Right cardiac atrium (tissue), 5 donors: ENCODE measurements at regions not wholly inside any gene's neighbourhood (a gene's known extent, or its start where the extent isn't known, plus 50 kb on each side); places are given as distances from the start of the nearest gene placed in this dataset.
"Not testable (repeated sequence)": the region's sequence is repeated elsewhere in the genome, so short reads cannot be mapped to it uniquely, and the experiment has no call there.

Source experiments
- ATAC-seq, 2 donors: fragments of 200-7000 bp; cut with Tn5 transposase; one replicate each; pipeline versions ENCODE4 v1.8.0 to v1.9.1; 2020; ENCODE audit warnings: moderate library complexity in 2 of 2, mild to moderate bottlenecking in 1 of 2
- DNase-seq, 3 donors: peaks; one replicate each; pipeline ENCODE4 v3.0.0-alpha.2; 2020
- H3K27ac ChIP-seq: one replicate; pipeline ENCODE4 v1.5.1; 2013; ENCODE audit warnings: mild to moderate bottlenecking, low read length, control low read depth, moderate library complexity
- H3K27me3 ChIP-seq: one replicate; pipeline ENCODE4 v1.6.1; 2013; ENCODE audit not compliant: control insufficient read depth, insufficient read depth
- H3K4me1 ChIP-seq: one replicate; pipeline ENCODE4 v1.6.1; 2013; ENCODE audit warnings: low read length; ENCODE audit not compliant: control insufficient read depth, insufficient read depth
- H3K4me3 ChIP-seq: one replicate; pipeline ENCODE4 v1.5.1; 2013; ENCODE audit warnings: low read length, control low read depth
- H3K9me3 ChIP-seq: one replicate; pipeline ENCODE4 v1.6.1; 2013; ENCODE audit warnings: low read length; ENCODE audit not compliant: control insufficient read depth
- WGBS: extraction: QIAGEN DNeasy Blood & Tissue Kit; methylation state at CpG from one replicate; pipeline ENCODE4 v1.1.7; 2013; 5-methylcytosine and 5-hydroxymethylcytosine counted together
- intact Hi-C, 4 donors: fragments of 100-400 bp; cut with DNase I; formaldehyde crosslinking; loops; one replicate each; pipeline versions ENCODE4 v1.11.0 to v1.14.0; 2022 to 2023
- donor health status: healthy with polysubstance abuse.
- donor health status: DM: no; HTN: yes; CAD: no.
- donor health status: DM: no; HTN: no; CAD: no.
- donor health status: DM: no; HTN: yes; CAD: no; lungs with severe emphysema.
- donor health status: DM: yes; HTN: yes; CAD: no.

DNA sequence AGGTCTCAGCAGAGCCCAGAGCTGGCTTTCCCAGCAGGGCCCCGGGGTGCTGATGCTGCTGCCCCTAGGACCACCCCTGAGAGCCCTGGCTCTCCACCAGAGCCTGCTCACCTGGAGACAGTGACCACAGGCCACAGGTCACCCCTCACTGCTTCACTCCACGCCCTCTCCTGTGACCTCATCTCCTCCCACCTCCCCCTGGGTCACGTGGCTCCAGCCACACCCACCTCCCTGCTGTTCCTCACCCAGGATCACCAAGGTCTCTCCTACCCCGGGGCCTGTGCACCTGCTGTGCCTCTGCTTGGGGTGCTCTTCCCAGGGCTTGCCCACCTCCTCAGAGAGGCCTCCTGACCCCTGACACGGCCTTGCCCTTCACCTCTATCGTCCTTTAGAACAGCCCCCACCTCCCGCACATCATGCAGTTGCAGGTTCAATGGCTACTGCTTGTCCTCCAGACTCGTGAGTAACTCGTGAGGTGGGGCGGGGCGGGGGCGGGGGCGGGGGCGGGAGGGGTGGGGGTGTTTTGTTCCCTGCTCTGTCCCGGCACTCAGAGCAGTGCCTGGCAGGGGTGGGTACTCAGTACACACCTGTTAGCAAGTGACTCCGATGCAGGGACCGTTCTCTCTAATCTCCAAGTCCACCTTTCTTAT is 468.0 kb downstream of the PREX1 start:
- Histone ChIP-seq H3K9me3 (no peaks in the 10 kb centered on the region), H3K27me3 (no peaks in the 10 kb centered on the region), H3K4me3 (no peak overlapping the region), H3K27ac (no peak overlapping the region), H3K4me1 (no peaks in the 10 kb centered on the region)
- WGBS: 60% methylated on average over 17 of the region's 17 CpGs
- DNase-seq: no peak
- ATAC-seq: peak in 1 of 2 donors; percentile 36
- intact Hi-C loops: no loop called here

DNA sequence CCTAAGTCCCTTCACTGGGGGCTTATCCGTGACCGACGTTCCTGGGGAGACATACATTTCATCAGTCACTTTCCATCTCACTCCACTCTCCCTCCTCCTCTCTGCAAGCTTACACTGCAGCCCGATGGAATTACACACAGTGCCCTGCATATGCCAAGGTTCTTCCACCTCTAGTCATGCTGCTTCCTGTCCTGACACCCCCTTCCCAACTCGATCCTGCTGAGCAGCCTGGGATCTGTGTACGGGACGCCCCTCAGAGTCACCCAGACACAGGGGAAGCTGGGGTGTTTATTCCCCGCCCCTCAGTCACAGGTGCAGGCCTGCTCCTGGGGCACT is 468.8 kb downstream of the PREX1 start:
- H3K9me3 ChIP-seq, H3K27ac ChIP-seq, H3K4me1 ChIP-seq, intact Hi-C loops, ATAC-seq, H3K27me3 ChIP-seq, DNase-seq, H3K4me3 ChIP-seq: not testable (repeated sequence)
- 64% methylated on average over 8 of the region's 8 CpGs for WGBS

DNA sequence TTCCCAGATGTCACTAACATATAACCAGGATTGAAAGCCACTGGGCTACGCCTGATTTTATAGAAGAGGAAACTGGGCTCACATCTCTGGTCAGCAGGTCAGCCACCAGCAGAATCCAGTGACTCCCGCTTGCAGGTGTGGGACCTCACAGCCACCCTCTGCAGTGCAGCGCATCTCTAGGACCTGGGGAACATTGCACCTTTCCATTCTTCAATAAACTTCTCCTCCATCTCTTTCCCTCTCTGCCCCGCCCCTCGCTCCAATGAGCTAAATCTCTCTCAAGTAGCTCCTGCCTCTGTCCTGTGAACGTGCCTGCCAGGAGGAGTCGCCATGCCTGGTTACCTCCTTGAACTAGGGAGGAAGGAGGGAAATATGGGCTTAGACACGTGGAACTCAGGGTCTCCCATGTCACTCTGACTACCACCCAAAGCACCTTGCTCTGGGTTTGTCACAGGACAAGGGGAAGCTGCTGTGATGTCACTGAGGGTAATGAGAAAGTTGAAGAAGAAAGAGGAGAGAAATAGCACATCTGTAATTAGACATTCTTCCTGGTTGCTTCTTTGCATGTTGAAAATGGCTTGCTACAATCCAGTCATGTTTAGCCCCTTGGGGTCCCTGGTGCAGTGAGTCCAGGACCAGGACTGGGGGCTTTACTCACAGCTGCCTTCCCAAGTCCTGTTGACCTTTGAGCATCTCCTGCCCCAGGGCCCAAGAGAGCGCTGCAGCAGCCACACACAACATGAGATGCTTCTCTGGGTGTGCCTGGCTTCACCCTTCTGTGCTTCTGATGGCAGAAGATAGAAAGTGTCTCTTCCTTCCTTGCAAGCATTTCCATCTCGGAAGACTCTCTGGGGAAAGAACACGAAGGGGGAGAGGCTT is 469.4 kb downstream of the PREX1 start:
- intact Hi-C loops: no loop called here
- 84% methylated on average over 11 of the region's 11 CpGs for WGBS
- Histone ChIP-seq H3K4me1 (no peaks in the 10 kb centered on the region), H3K9me3 (no peaks in the 10 kb centered on the region), H3K27me3 (no peaks in the 10 kb centered on the region), H3K27ac (no peak overlapping the region), H3K4me3 (no peak overlapping the region)
- ATAC-seq (no peak), DNase-seq (no peak)

DNA sequence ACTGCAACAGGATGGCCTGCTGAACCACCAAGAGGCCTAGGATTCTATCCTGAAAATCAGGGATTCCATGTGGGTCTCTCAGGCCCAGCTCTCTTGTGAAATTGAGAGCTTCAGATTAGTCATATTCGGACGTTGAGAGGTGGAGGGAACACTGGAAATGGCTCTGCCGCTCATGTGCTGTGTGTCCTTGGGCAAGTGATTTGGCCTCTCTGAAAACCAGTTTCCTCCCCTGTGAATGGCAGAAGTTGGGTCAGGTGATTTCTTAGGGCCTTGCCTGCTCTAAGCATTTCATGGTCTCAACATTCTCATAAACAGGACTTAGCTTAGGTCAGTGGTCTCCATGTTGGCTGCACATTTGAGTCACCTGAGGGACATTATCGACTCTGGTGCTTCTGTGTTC is 470.1 kb downstream of the PREX1 start:
- DNase-seq (no peak), ATAC-seq (no peak)
- H3K4me1 ChIP-seq: no peaks in the 10 kb centered on the region
- intact Hi-C loops: no loop called here
- no peaks in the 10 kb centered on the region for H3K27me3 ChIP-seq
- no peak overlapping the region for H3K4me3 ChIP-seq
- no peak overlapping the region for H3K27ac ChIP-seq
- no peaks in the 10 kb centered on the region for H3K9me3 ChIP-seq
- 90% methylated on average over 4 of the region's 4 CpGs for WGBS

- ATAC-seq (no peak), DNase-seq (no peak)
- no peak overlapping the region for H3K27ac ChIP-seq
- H3K4me3 ChIP-seq: no peak overlapping the region
- H3K9me3 ChIP-seq: no peaks in the 10 kb centered on the region
- intact Hi-C loops: no loop called here
- 93% methylated on average over 1 of the region's 1 CpG for WGBS
- H3K4me1 ChIP-seq: peaks cover 4% of the 10 kb centered on the region
- no peaks in the 10 kb centered on the region for H3K27me3 ChIP-seq
Observed at GRCh38 chr20:48354903-48355302, 472.9 kb downstream of the PREX1 start.

DNA sequence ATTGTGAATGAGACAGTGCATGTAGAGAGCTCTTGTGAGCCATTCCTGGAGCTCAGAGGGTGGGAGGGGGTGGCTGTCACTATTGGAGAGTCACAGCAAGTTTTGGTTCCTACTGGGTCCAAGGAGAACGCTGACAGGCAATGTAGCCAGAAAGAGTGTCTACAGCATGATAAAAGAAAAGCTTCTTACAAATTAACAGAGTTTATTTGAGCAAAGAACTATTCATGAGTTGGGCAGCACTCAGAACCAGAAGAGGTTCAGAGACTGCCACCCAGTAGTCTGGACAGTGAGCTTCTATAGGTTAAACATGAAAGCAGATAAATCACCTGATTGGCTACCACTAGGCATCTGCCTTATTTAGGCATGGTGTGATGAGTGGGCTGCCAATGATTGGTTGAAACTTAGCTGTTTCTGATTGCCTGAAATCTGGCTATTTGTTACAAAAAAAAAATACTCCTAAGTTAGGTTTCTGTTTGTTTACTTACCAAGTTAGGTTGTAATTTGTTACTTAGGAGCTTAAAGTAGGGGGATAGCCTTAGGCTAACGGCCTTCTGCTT is 473.4 kb downstream of the PREX1 start:
- no peak for ATAC-seq
- no peak overlapping the region for H3K4me3 ChIP-seq
- H3K4me1 ChIP-seq: peaks cover 4% of the 10 kb centered on the region
- no peaks in the 10 kb centered on the region for H3K27me3 ChIP-seq
- no peak overlapping the region for H3K27ac ChIP-seq
- no peak for DNase-seq
- intact Hi-C loops: no loop called here
- no peaks in the 10 kb centered on the region for H3K9me3 ChIP-seq
- WGBS: 91% methylated on average over 2 of the region's 2 CpGs

- Histone ChIP-seq H3K4me3 (no peak overlapping the region), H3K27me3 (no peaks in the 10 kb centered on the region), H3K4me1 (peaks cover 4% of the 10 kb centered on the region), H3K9me3 (no peaks in the 10 kb centered on the region), H3K27ac (no peak overlapping the region)
- 98% methylated on average over 3 of the region's 3 CpGs for WGBS
- no peak for ATAC-seq
- no peak for DNase-seq
- intact Hi-C loops: no loop called here
Observed at GRCh38 chr20:48352628-48353027, 475.2 kb downstream of the PREX1 start.

- Histone ChIP-seq H3K4me3 (no peak overlapping the region), H3K4me1 (peaks cover 4% of the 10 kb centered on the region), H3K9me3 (no peaks in the 10 kb centered on the region), H3K27me3 (no peaks in the 10 kb centered on the region), H3K27ac (no peak overlapping the region)
- WGBS: 79% methylated on average over 2 of the region's 2 CpGs
- no peak for ATAC-seq
- intact Hi-C loops: no loop called here
- no peak for DNase-seq
Observed at GRCh38 chr20:48352042-48352441, 475.8 kb downstream of the PREX1 start.

DNA sequence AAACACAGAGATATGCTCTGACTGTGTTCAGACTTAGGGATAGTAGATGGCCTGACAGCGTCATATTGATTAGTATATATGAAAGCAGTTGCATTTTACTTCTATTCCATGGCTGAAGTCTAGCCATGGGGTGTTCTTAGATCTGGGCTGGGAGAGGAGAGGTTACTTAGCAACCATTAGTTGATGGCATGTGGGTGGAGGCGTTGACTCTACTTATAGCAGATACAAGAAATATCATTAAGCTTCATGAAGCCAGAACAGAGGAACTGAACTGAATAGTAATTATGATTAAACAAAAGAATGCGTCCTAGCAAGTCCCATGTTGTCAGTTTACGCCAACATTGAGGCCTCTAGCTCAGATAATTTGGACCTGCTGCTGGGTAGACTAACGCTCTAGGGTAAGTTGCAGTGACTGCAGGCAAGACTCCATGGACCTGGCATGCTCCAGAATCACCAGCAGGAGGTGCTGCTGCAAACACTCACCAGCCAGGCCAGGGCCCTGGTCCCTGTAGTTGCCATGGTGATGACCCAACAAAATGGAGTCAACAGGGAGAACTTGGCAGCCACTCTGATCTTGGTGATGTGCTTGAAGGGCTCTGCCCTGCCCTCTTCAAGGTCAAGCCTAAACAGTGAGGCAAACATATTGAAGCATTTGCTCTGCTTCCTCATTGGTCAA is 477.3 kb downstream of the PREX1 start:
- H3K9me3 ChIP-seq: no peaks in the 10 kb centered on the region
- peak in 1 of 2 donors; percentile 29 for ATAC-seq
- no peak for DNase-seq
- H3K4me3 ChIP-seq: no peak overlapping the region
- WGBS: 84% methylated on average over 5 of the region's 5 CpGs
- intact Hi-C loops: no loop called here
- no peak overlapping the region for H3K27ac ChIP-seq
- H3K27me3 ChIP-seq: no peaks in the 10 kb centered on the region
- peaks cover 4% of the 10 kb centered on the region for H3K4me1 ChIP-seq

- Histone ChIP-seq H3K27ac (no peak overlapping the region), H3K27me3 (no peaks in the 10 kb centered on the region), H3K4me3 (no peak overlapping the region), H3K4me1 (peaks cover 4% of the 10 kb centered on the region), H3K9me3 (no peaks in the 10 kb centered on the region)
- intact Hi-C loops: no loop called here
- 53% methylated on average over 4 of the region's 4 CpGs for WGBS
- DNase-seq: no peak
- no peak for ATAC-seq
Observed at GRCh38 chr20:48349656-48350055, 478.1 kb downstream of the PREX1 start.

DNA sequence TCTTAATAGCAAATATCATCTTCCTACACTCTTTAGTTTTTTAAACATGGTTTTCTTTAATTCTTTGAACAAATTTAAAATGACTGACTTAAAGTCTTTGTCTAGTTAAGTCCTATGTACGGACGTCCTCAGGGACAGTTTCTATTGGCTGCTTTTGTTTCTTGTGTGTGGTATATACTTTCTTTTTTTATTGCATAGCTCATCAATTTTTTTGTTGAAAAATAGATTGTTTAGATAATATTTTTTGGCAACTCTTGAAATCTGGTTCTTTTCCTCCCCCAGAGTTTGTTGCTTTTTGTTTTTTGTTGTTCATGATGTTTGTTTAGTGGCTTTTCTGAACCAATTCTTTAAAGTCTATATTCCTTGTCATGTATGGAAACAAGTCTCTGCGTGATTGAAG is 479.8 kb downstream of the PREX1 start:
- intact Hi-C loops: no loop called here
- DNase-seq (no peak), ATAC-seq (no peak)
- Histone ChIP-seq H3K9me3 (no peaks in the 10 kb centered on the region), H3K4me3 (no peak overlapping the region), H3K27ac (no peak overlapping the region), H3K4me1 (peaks cover 4% of the 10 kb centered on the region), H3K27me3 (no peaks in the 10 kb centered on the region)
- 62% methylated on average over 3 of the region's 3 CpGs for WGBS
